HepG2 (cell line): ENCODE measurements at regions not wholly inside any gene's neighbourhood (a gene's known extent, or its start where the extent isn't known, plus 50 kb on each side); places are given as distances from the start of the nearest gene placed in this dataset.

ENCODE experiments used
- RBM22 ChIP-seq: fragments of 200-400 bp; formaldehyde crosslinking; optimal IDR thresholded peaks from 2 replicates; pipeline ENCODE3; 2017; ENCODE audit warnings: mild to moderate bottlenecking, low read length, moderate library complexity
- TOPORS ChIP-seq: sonication (generic); formaldehyde crosslinking; IDR thresholded peaks from 2 replicates; pipeline ENCODE4 v1.8.0; 2023; ENCODE audit warnings: mild to moderate bottlenecking, missing genetic modification reagents
- ZNF3 ChIP-seq: IDR thresholded peaks from 2 replicates; pipeline ENCODE4 v1.7.0; 2017; ENCODE audit warnings: inconsistent platforms
- TF ChIP-seq, protein P1 (sequence below): IDR thresholded peaks from 2 replicates; pipeline ENCODE4 v1.6.1; 2012; ENCODE audit warnings: inconsistent platforms

- TF ChIP-seq, protein P1, sequence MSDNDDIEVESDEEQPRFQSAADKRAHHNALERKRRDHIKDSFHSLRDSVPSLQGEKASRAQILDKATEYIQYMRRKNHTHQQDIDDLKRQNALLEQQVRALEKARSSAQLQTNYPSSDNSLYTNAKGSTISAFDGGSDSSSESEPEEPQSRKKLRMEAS: no peak
- TF ChIP-seq RBM22 (no peak), TOPORS (CRISPR knock-in tag) (no peak), ZNF3 (CRISPR knock-in tag) (no peak)
These were observed 187.5 kb downstream of the QDPR start for GRCh38 chr4:17324386-17324830.
